HFF-Myc (cell line): ENCODE measurements at regions not wholly inside any gene's neighbourhood (a gene's known extent, or its start where the extent isn't known, plus 50 kb on each side); places are given as distances from the start of the nearest gene placed in this dataset.
"Not testable (repeated sequence)": the region's sequence is repeated elsewhere in the genome, so short reads cannot be mapped to it uniquely, and the experiment has no call there.

Source experiments
- DNase-seq: peaks from one replicate; pipeline ENCODE4 v3.0.0-alpha.2; 2011; ENCODE audit warnings: low read depth; ENCODE audit errors: extremely low read depth
- H3K4me3 ChIP-seq: replicated peaks from 2 replicates; pipeline ENCODE4 v1.5.1; 2011; ENCODE audit warnings: low read depth, mild to moderate bottlenecking, control low read depth, low read length
- TF ChIP-seq, protein P1 (sequence below): IDR thresholded peaks from 2 replicates; pipeline ENCODE4 v1.5.1; 2012; ENCODE audit warnings: mild to moderate bottlenecking, low read depth, low read length, control low read depth; ENCODE audit errors: missing control alignments

DNA sequence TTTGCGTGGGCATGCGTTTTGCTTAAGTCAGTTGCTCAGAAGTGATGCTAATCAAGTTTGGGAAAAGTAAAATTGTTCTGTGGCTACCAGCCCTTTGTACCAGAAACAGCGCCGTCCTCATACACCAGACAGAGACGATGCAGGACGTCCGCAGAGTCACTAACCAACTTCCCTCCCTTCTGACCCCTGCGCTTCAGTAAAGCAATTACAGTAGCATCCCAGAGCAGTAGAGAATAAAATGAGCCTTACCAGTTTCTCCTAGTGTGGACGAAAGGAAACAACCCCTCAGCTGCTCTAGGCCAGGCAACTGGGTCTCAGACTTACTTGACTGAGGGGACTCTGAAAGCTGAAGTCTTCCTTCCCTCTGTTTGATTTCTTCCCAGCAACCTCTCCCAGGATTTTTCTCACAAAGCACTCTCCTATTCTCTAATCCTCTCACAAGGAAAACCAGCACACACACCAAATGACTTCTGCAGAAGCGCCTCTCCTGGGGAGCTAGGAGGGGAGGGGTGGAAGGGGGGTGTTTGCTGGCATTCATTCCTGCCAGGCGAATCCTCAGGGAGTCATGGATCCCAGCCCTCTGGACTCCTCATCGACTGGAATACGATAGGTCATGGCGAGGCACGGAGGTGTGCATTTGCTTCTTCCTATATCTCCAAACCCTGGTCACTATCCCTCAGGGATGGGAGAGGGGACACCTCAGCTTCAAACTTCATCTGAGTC lies 56.0 kb upstream of the MID1 start:
- no peak overlapping the region for H3K4me3 ChIP-seq
- TF ChIP-seq, protein P1, sequence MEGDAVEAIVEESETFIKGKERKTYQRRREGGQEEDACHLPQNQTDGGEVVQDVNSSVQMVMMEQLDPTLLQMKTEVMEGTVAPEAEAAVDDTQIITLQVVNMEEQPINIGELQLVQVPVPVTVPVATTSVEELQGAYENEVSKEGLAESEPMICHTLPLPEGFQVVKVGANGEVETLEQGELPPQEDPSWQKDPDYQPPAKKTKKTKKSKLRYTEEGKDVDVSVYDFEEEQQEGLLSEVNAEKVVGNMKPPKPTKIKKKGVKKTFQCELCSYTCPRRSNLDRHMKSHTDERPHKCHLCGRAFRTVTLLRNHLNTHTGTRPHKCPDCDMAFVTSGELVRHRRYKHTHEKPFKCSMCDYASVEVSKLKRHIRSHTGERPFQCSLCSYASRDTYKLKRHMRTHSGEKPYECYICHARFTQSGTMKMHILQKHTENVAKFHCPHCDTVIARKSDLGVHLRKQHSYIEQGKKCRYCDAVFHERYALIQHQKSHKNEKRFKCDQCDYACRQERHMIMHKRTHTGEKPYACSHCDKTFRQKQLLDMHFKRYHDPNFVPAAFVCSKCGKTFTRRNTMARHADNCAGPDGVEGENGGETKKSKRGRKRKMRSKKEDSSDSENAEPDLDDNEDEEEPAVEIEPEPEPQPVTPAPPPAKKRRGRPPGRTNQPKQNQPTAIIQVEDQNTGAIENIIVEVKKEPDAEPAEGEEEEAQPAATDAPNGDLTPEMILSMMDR, result no peak
- no peak for DNase-seq

DNA sequence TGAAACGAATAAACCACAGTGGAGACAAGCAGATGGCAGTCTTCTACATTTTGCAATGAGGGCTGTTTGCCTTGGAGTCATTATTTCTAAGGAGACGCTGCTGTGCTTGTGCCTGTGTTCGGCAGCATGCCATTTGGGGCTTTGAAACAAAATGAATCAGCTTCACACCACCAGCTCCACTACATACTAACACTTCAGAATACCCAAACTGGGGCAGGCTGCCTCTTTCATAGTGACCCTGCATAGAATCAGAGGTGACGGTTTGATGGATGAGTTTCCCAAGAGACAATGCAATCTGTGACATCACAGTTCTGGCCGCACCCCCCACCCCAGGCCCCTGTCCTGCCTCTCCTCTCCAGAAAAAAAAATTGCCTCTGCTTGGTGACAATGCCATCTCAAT lies 57.1 kb upstream of the MID1 start:
- TF ChIP-seq, protein P1, result no peak
- no peak overlapping the region for H3K4me3 ChIP-seq
- DNase-seq, result no peak

DNA sequence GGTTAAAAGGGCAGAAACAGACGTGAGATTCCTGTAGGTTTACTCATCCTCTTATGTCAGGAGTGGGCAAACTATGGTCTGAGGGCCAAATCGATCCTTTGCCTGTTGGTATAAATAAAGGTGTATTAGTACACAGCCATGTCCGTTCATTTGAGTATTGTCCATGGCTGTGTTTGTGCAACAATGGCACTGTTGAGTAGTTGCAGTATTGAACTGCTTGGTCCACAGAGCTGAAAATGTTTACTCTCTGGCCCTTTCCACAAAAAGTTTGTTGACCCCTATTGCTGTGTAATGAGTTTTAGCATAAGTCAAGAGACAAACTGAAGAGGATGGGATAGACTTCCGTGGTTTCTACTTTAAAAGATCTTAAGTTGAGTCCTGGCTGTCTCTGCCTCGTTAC lies 59.0 kb upstream of the MID1 start:
- no peak for DNase-seq
- TF ChIP-seq, protein P1, result no peak
- H3K4me3 ChIP-seq, result no peak overlapping the region

DNA sequence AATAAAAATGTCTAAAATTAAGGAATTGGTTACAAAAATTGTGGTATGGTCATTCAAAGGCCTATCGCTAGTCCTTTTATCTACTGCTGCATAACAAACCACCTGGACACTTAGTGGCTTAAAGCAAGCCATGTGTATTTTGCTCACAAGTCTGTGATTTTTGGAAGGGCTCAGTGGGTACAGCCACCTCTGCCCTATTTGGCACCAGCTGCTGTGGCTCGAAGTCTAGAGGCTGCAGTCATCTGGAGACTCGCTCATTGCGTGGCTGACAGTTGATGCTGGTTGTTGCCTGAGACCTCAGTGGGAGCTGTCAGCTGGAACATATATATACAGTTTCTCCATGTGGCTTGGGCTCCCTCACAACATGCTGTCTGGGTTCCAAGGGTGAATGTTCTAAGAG lies 60.8 kb upstream of the MID1 start:
- TF ChIP-seq, protein P1, result no peak
- no peak overlapping the region for H3K4me3 ChIP-seq
- DNase-seq, result no peak

DNA sequence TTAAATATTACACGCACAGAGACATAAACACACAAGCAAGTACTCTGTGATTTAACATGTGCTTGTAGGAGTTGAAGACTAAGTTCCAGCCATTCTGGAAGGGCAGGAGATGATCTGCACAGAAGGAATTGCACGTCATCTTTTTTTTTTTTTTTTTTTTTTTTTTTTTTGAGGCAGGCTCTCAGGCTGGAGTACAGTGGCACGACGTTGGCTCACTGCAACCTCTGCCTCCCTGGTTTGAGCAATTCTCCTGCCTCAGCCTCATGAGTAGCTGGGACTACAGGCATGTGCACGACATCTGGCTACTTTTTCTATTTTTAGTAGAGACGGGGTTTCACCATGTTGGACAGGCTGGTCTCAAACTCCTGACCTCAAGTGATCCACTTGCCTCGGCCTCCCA lies 63.2 kb upstream of the MID1 start:
- H3K4me3 ChIP-seq, DNase-seq: not testable (repeated sequence)

DNA sequence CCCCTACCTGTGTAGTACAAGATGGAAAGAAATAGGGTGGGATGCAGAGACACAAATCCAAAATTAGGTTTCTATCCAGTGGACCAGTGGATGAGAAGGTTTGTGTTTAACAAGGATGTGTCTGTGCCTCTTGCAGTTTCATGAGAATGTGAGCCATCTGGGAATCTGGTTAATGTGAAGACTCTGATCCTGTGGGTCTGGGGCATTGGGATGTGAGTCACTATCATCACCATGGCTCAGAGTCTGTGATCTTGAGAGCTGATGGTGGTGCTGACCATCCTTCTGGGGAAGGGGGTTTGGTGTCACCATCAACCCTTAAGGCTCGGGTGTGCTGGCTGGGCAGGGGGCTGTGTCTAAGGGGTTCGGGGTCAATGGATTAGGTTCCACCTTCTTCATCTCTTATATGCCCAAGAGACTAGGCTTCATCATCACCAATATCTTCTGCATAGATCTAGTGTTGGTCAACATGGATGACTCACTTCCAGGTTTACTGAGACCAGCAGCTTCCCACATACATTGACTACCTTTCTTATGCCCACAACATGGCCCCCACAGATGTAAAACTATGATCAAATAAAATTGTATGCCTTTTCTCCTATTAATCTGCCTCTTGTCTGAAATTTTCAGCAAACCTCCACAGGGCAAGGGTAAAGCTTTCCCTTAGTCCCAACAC lies 65.7 kb upstream of the MID1 start:
- DNase-seq, result peak; percentile 3
- H3K4me3 ChIP-seq, result no peak overlapping the region
- TF ChIP-seq, protein P1, result no peak

DNA sequence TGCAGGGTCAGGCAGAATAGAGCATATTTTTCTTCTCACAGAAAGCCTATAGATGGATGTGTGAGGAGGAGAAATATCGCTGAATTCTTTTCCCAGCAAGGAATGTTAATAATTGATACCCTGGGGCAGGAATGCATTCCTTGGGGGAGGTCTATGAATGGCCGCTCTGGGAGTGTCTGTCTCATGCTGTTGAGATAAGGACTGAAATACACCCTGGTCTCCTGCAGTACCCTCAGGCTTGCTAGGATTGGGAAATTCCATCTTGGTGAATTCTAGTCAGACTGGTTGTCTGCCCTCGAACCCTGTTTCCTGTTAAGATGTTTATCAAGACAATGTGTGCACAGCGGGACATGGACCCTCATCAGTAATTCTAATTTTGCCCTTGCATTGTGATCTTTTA lies 71.4 kb upstream of the MID1 start:
- H3K4me3 ChIP-seq, DNase-seq: not testable (repeated sequence)
